Osteoblast (primary cell): ENCODE measurements at regions not wholly inside any gene's neighbourhood (a gene's known extent, or its start where the extent isn't known, plus 50 kb on each side); places are given as distances from the start of the nearest gene placed in this dataset.

ENCODE experiments used
- DNase-seq: peaks from one replicate; pipeline ENCODE4 v3.0.0; 2011; ENCODE audit warnings: low spot score, mixed read lengths; ENCODE audit not compliant: insufficient read length; ENCODE audit errors: missing footprints
- H2AFZ ChIP-seq: 2 replicates; pipeline ENCODE4 v1.6.0; 2011; ENCODE audit warnings: mild to moderate bottlenecking, low read length
- H3K27ac ChIP-seq: 2 replicates; pipeline ENCODE4 v1.5.1; 2011; ENCODE audit warnings: mild to moderate bottlenecking, low read depth, low read length, moderate library complexity
- H3K27me3 ChIP-seq: 2 replicates; pipeline ENCODE4 v1.6.0; 2012; ENCODE audit warnings: mild to moderate bottlenecking, control low read depth, inconsistent platforms, low read length, moderate library complexity; ENCODE audit not compliant: insufficient read depth
- H3K36me3 ChIP-seq: 2 replicates; pipeline ENCODE4 v1.5.1; 2011; ENCODE audit warnings: mild to moderate bottlenecking, low read length, control low read depth, moderate library complexity; ENCODE audit not compliant: insufficient read depth
- H3K4me1 ChIP-seq: 2 replicates; pipeline ENCODE4 v1.5.1; 2011; ENCODE audit warnings: mild to moderate bottlenecking, low read length, control low read depth, moderate library complexity; ENCODE audit not compliant: insufficient read depth
- H3K4me2 ChIP-seq: 2 replicates; pipeline ENCODE4 v1.6.0; 2011; ENCODE audit warnings: mild to moderate bottlenecking, low read length; ENCODE audit not compliant: insufficient read depth
- H3K4me3 ChIP-seq: fragments of 200-600 bp; sonication (generic); 3 replicates; pipeline ENCODE4 v1.5.1; 2012; ENCODE audit warnings: mild to moderate bottlenecking, low read length, inconsistent platforms; ENCODE audit not compliant: insufficient read depth
- H3K79me2 ChIP-seq: 2 replicates; pipeline ENCODE4 v1.6.0; 2012; ENCODE audit warnings: mild to moderate bottlenecking, low read length, control low read depth, inconsistent platforms; ENCODE audit not compliant: insufficient read depth
- H3K9me3 ChIP-seq: 2 replicates; pipeline ENCODE4 v1.5.1; 2011; ENCODE audit warnings: low read depth, low read length, control low read depth
- H4K20me1 ChIP-seq: 2 replicates; pipeline ENCODE4 v1.6.0; 2012; ENCODE audit warnings: mild to moderate bottlenecking, low read length, control low read depth; ENCODE audit not compliant: insufficient read depth
- CTCF ChIP-seq: IDR thresholded peaks from 2 replicates; pipeline ENCODE4 v1.5.1; 2011; ENCODE audit warnings: mild to moderate bottlenecking, low read depth, low read length, moderate library complexity; ENCODE audit errors: extremely low read depth

DNA sequence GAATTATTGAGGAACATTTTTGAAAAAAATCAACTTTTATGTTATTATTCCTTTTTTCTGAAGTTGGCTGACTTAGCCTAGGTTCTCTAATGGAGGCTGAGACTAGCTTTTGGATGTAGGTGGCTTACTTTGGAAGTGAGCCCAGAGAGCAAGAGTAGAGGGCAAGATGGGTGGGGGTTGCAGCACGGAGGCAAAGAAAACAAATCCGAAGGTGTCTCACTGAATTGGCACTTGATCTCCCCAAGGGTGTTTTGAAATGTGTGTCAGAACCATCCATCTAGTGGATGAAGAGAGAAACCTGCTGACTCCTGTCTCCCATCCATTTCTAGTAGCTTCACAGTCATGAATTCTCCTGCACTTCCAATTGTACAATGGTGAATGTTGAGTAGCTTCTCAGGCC, 390.7 kb downstream of the TMEM182 start:
- no peak for TF ChIP-seq CTCF
- Histone ChIP-seq H3K79me2 (no peaks in the 10 kb centered on the region), H3K4me2 (no peak overlapping the region), H3K4me1 (no peaks in the 10 kb centered on the region), H3K9me3 (no peaks in the 10 kb centered on the region), H2AFZ (no peak overlapping the region), H4K20me1 (no peaks in the 10 kb centered on the region), H3K27me3 (no peaks in the 10 kb centered on the region), H3K4me3 (no peak overlapping the region), H3K27ac (no peak overlapping the region), H3K36me3 (no peaks in the 10 kb centered on the region)
- DNase-seq = no peak

DNA sequence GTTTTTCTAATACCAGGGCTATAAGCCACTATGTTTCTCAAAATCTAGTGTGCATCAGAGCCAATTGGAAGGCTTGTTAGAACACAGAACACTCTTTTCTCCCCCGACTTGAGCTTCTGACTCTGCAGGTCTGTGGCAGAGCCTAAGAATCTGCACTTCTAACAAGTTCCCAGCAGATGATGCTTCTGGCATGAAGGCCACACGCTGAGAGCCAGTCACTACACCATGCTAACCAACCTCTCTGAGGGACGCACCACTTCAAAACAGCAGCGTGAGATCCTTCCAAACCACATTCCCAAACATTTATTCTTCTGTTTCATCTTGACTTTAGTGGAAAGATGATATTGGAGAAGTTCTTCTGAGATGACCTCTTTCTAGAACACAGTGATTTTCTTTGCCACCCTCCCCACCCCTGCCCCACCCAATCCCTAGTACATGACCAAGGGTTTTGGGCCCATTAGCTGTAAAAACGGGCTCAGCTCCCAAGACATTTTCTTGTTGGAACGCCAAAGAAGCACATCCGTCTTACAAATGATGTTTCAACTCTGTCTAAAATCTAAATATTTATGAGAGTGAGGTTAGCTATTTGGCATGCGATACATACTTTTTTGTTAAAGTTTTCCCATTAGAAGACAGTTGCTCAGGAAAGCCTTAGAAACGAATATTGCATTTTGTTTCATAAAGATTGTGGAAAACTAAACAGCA, 391.9 kb downstream of the TMEM182 start:
- Histone ChIP-seq H3K4me3 (no peak overlapping the region), H3K79me2 (no peaks in the 10 kb centered on the region), H3K4me2 (no peak overlapping the region), H3K27ac (no peak overlapping the region), H3K4me1 (no peaks in the 10 kb centered on the region), H3K27me3 (no peaks in the 10 kb centered on the region), H3K36me3 (no peaks in the 10 kb centered on the region), H4K20me1 (no peaks in the 10 kb centered on the region), H3K9me3 (no peaks in the 10 kb centered on the region), H2AFZ (no peak overlapping the region)
- DNase-seq = no peak
- TF ChIP-seq CTCF = no peak

GRCh38 chr2:103155308-103155707, 393.5 kb downstream of the TMEM182 start:
- TF ChIP-seq CTCF = no peak

DNA sequence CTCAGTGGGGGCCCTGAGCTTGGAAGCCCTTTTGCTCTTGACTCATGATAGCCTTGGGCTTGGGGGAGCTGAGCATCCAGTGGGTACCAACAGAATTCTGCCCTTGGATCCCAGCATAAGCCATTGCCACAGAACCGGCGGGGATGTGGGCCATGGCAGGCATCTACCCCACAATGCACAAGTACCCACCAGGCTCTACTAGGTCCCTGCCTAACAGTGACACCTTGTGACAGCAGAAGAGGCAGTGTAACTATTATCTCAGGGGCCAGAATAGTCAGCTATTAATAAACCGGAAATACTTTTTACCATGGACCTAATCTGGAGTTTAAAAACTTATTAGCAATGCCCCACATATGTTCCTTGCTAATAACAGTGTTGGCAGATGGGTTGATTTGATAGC, 397.2 kb downstream of the TMEM182 start:
- H3K27ac ChIP-seq = no peak overlapping the region
- no peak overlapping the region for H3K4me2 ChIP-seq
- no peaks in the 10 kb centered on the region for H3K36me3 ChIP-seq
- H3K27me3 ChIP-seq = no peaks in the 10 kb centered on the region
- no peak for TF ChIP-seq CTCF
- H2AFZ ChIP-seq = no peak overlapping the region
- DNase-seq = no peak
- no peak overlapping the region for H3K4me3 ChIP-seq
- H4K20me1 ChIP-seq = no peaks in the 10 kb centered on the region
- H3K9me3 ChIP-seq = no peaks in the 10 kb centered on the region
- no peaks in the 10 kb centered on the region for H3K79me2 ChIP-seq
- H3K4me1 ChIP-seq = no peaks in the 10 kb centered on the region

More at GRCh38 chr2:103155308-103155707, 393.5 kb downstream of the TMEM182 start:
- Histone ChIP-seq H3K9me3 (no peaks in the 10 kb centered on the region), H3K27me3 (no peaks in the 10 kb centered on the region), H4K20me1 (no peaks in the 10 kb centered on the region), H3K27ac (no peak overlapping the region), H2AFZ (no peak overlapping the region), H3K79me2 (no peaks in the 10 kb centered on the region), H3K4me2 (no peak overlapping the region), H3K36me3 (no peaks in the 10 kb centered on the region), H3K4me1 (no peaks in the 10 kb centered on the region), H3K4me3 (no peak overlapping the region)
- no peak for DNase-seq
